H1 (cell line): ENCODE measurements at regions not wholly inside any gene's neighbourhood (a gene's known extent, or its start where the extent isn't known, plus 50 kb on each side); places are given as distances from the start of the nearest gene placed in this dataset.

Source experiments
- CHD7 ChIP-seq: fragments of 300-600 bp; sonication (generic); IDR thresholded peaks from 2 replicates; pipeline ENCODE4 v1.7.1; 2012; ENCODE audit warnings: low read length, moderate library complexity, mild to moderate bottlenecking, inconsistent platforms; ENCODE audit not compliant: insufficient replicate concordance

- no peak for TF ChIP-seq CHD7
These were observed 362.3 kb upstream of the EPHA5 start (continued) for GRCh38 chr4:66032571-66032970.
